D341Med (cell line): ENCODE measurements at regions not wholly inside any gene's neighbourhood (a gene's known extent, or its start where the extent isn't known, plus 50 kb on each side); places are given as distances from the start of the nearest gene placed in this dataset.
"Not testable (repeated sequence)": the region's sequence is repeated elsewhere in the genome, so short reads cannot be mapped to it uniquely, and the experiment has no call there.

Source experiments
- DNase-seq: peaks from one replicate; pipeline ENCODE4 v3.0.0; 2012; ENCODE audit warnings: low spot score

GRCh38 chr5:166726406-166726805, 1565.0 kb upstream of the WWC1 start:
- no peak for DNase-seq

GRCh38 chr5:166742951-166743350, 1548.5 kb upstream of the WWC1 start:
- not testable (repeated sequence) for DNase-seq

GRCh38 chr5:166746506-166746905, 1544.9 kb upstream of the WWC1 start:
- DNase-seq = no peak

GRCh38 chr5:166750376-166750775, 1541.1 kb upstream of the WWC1 start:
- DNase-seq = no peak

GRCh38 chr5:166758151-166758550, 1533.3 kb upstream of the WWC1 start:
- DNase-seq = no peak

GRCh38 chr5:166767858-166768257, 1523.6 kb upstream of the WWC1 start:
- no peak for DNase-seq

GRCh38 chr5:166768536-166768935, 1522.9 kb upstream of the WWC1 start:
- no peak for DNase-seq

- DNase-seq = no peak
These were observed 1518.7 kb upstream of the WWC1 start for GRCh38 chr5:166772770-166773169.

GRCh38 chr5:166781737-166782136, 1509.7 kb upstream of the WWC1 start:
- DNase-seq = no peak

GRCh38 chr5:166784545-166785078, 1506.8 kb upstream of the WWC1 start:
- DNase-seq = no peak

GRCh38 chr5:166786178-166786577, 1505.3 kb upstream of the WWC1 start:
- no peak for DNase-seq

GRCh38 chr5:166786889-166787288, 1504.6 kb upstream of the WWC1 start:
- DNase-seq = no peak

GRCh38 chr5:166788050-166788449, 1503.4 kb upstream of the WWC1 start:
- no peak for DNase-seq

- DNase-seq = no peak
These were observed 1495.7 kb upstream of the WWC1 start for GRCh38 chr5:166795756-166796155.

- DNase-seq = no peak
These were observed 1488.4 kb upstream of the WWC1 start for GRCh38 chr5:166803058-166803457.

GRCh38 chr5:166804223-166804622, 1487.2 kb upstream of the WWC1 start:
- DNase-seq = not testable (repeated sequence)

GRCh38 chr5:166804693-166805092, 1486.8 kb upstream of the WWC1 start:
- DNase-seq = not testable (repeated sequence)

GRCh38 chr5:166810093-166810658, 1481.3 kb upstream of the WWC1 start:
- not testable (repeated sequence) for DNase-seq

GRCh38 chr5:166810721-166811120, 1480.7 kb upstream of the WWC1 start:
- no peak for DNase-seq

- DNase-seq = no peak
These were observed 1468.1 kb upstream of the WWC1 start for GRCh38 chr5:166823360-166823759.

GRCh38 chr5:166834246-166834645, 1457.2 kb upstream of the WWC1 start:
- DNase-seq = no peak

GRCh38 chr5:166845044-166845443, 1446.4 kb upstream of the WWC1 start:
- DNase-seq = no peak

- no peak for DNase-seq
These were observed 1434.7 kb upstream of the WWC1 start for GRCh38 chr5:166856791-166857190.

GRCh38 chr5:166860426-166860825, 1431.0 kb upstream of the WWC1 start:
- DNase-seq = no peak
